NT2/D1 (cell line): ENCODE measurements at regions not wholly inside any gene's neighbourhood (a gene's known extent, or its start where the extent isn't known, plus 50 kb on each side); places are given as distances from the start of the nearest gene placed in this dataset.

Experiments
- DNase-seq: peaks from one replicate; pipeline ENCODE4 v3.0.0-alpha.2; 2011; ENCODE audit warnings: low read depth, low spot score
- H3K27me3 ChIP-seq: 2 replicates; pipeline ENCODE4 v1.6.0; 2011; ENCODE audit warnings: mild to moderate bottlenecking; ENCODE audit not compliant: insufficient read length, insufficient read depth
- H3K36me3 ChIP-seq: 2 replicates; pipeline ENCODE4 v1.6.1; 2011; ENCODE audit warnings: mild to moderate bottlenecking, low read length, mixed read lengths; ENCODE audit not compliant: insufficient read depth, insufficient read length
- H3K4me1 ChIP-seq: 2 replicates; pipeline ENCODE4 v1.5.1; 2011; ENCODE audit not compliant: insufficient read depth, insufficient read length
- H3K4me3 ChIP-seq: 2 replicates; pipeline ENCODE4 v1.5.1; 2011; ENCODE audit warnings: low read depth; ENCODE audit not compliant: insufficient read length
- H3K9ac ChIP-seq: 2 replicates; pipeline ENCODE4 v1.6.0; 2011; ENCODE audit warnings: low read depth; ENCODE audit not compliant: insufficient read length
- H3K9me3 ChIP-seq: 2 replicates; pipeline ENCODE4 v1.5.1; 2011; ENCODE audit warnings: mild to moderate bottlenecking, low read length; ENCODE audit not compliant: insufficient read depth
- SUZ12 ChIP-seq: IDR thresholded peaks from 2 replicates; pipeline ENCODE4 v1.6.1; 2011; ENCODE audit not compliant: insufficient read length, insufficient read depth; ENCODE audit errors: extremely low read depth
- YY1 ChIP-seq: IDR thresholded peaks from 2 replicates; pipeline ENCODE4 v1.6.1; 2011; ENCODE audit not compliant: insufficient read length, insufficient read depth
- ZNF274 ChIP-seq: IDR thresholded peaks from 2 replicates; pipeline ENCODE4 v1.6.1; 2011; ENCODE audit warnings: mild to moderate bottlenecking, low read depth, low read length

DNA sequence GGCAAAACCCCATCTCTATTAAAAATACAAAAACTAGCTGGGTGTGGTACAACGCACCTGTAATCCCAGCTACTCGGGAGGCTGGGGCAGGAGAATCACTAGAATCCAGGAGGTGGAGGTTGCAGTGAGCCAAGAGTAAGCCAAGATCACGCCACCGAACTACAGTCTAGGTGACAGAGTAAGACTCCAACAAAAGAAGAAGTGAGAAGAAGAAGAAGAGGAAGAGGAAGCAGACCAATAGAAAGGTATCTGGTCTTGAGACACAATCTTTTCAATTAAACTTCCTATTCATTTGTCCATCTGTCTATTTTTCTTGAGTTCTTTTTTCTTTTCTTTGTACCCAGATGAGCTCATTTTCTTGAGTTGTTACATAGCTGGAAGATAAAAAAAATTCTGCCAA is 55.7 kb upstream of the ACADM start:
- no peak for DNase-seq
- Histone ChIP-seq H3K9ac (no peak overlapping the region), H3K36me3 (no peaks in the 10 kb centered on the region), H3K4me3 (no peak overlapping the region), H3K4me1 (peaks cover 8% of the 10 kb centered on the region), H3K9me3 (peaks cover 12% of the 10 kb centered on the region; the same call in 1 of the 2 replicates), H3K27me3 (no peaks in the 10 kb centered on the region)
- TF ChIP-seq YY1 = no peak
- no peak for TF ChIP-seq SUZ12
- no peak for TF ChIP-seq ZNF274

DNA sequence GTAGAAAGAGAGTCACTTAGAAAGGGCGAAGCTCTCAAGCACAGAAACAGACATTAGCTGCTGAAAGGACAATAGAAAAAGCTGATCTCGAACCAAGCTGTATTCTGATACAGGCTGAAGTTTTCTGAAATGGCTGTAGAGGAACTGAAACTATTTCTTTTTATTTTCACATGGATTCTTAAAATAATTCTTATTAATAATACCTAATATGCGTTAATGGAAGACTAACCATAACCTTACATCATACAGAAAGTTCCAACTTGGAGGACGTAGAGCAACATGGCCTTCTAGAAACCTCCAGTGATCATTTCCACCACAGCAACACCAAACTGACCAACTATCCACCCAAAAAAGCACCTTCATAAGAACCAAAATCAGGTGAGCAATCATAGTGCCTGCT is 52.8 kb upstream of the ACADM start:
- Histone ChIP-seq H3K4me1 (peaks cover 8% of the 10 kb centered on the region), H3K4me3 (no peak overlapping the region), H3K9me3 (peaks cover 15% of the 10 kb centered on the region; the same call in 1 of the 2 replicates), H3K27me3 (no peaks in the 10 kb centered on the region), H3K36me3 (no peaks in the 10 kb centered on the region), H3K9ac (no peak overlapping the region)
- no peak for DNase-seq
- TF ChIP-seq ZNF274 (no peak), YY1 (no peak), SUZ12 (no peak)

GRCh38 chr1:75672108-75672507 is 52.4 kb upstream of the ACADM start:
- Histone ChIP-seq H3K27me3 (no peaks in the 10 kb centered on the region), H3K4me1 (peaks cover 8% of the 10 kb centered on the region), H3K36me3 (no peaks in the 10 kb centered on the region), H3K9ac (peak overlapping the region; percentile 24), H3K9me3 (peaks cover 15% of the 10 kb centered on the region; the same call in 1 of the 2 replicates), H3K4me3 (no peak overlapping the region)
- peak; percentile 27 for DNase-seq
- no peak for TF ChIP-seq ZNF274
- TF ChIP-seq SUZ12 = no peak
- no peak for TF ChIP-seq YY1

- Histone ChIP-seq H3K9ac (peak overlapping the region; percentile 24), H3K9me3 (peaks cover 15% of the 10 kb centered on the region; the same call in 1 of the 2 replicates), H3K4me1 (peaks cover 8% of the 10 kb centered on the region), H3K36me3 (no peaks in the 10 kb centered on the region), H3K4me3 (no peak overlapping the region), H3K27me3 (no peaks in the 10 kb centered on the region)
- TF ChIP-seq SUZ12 (no peak), ZNF274 (no peak), YY1 (no peak)
- DNase-seq = peak; percentile 54
Measured at GRCh38 chr1:75672528-75673393, 51.7 kb upstream of the ACADM start.

GRCh38 chr1:75673399-75673798 is 51.1 kb upstream of the ACADM start:
- TF ChIP-seq ZNF274 = no peak
- TF ChIP-seq SUZ12 = no peak
- TF ChIP-seq YY1 = no peak
- H3K9me3 ChIP-seq = peaks cover 15% of the 10 kb centered on the region; the same call in 1 of the 2 replicates
- H3K27me3 ChIP-seq = no peaks in the 10 kb centered on the region
- no peak for DNase-seq
- no peak overlapping the region for H3K9ac ChIP-seq
- H3K36me3 ChIP-seq = no peaks in the 10 kb centered on the region
- H3K4me1 ChIP-seq = peaks cover 8% of the 10 kb centered on the region
- no peak overlapping the region for H3K4me3 ChIP-seq

GRCh38 chr1:75673885-75674284 is 50.6 kb upstream of the ACADM start:
- Histone ChIP-seq H3K4me1 (peaks cover 8% of the 10 kb centered on the region), H3K27me3 (no peaks in the 10 kb centered on the region), H3K9ac (no peak overlapping the region), H3K36me3 (no peaks in the 10 kb centered on the region), H3K9me3 (peaks cover 15% of the 10 kb centered on the region; the same call in 1 of the 2 replicates), H3K4me3 (no peak overlapping the region)
- no peak for TF ChIP-seq SUZ12
- no peak for TF ChIP-seq ZNF274
- no peak for TF ChIP-seq YY1
- no peak for DNase-seq
